ENCODE measurements at regions not wholly inside any gene's neighbourhood (a gene's known extent, or its start where the extent isn't known, plus 50 kb on each side); places are given as distances from the start of the nearest gene placed in this dataset.

GRCh38 chr18:38826247-38826646 lies 1260.6 kb upstream of the CELF4 start:
- TF ChIP-seq POLR2A (IDR thresholded peaks at IDR 0.05), result no peak
- TF ChIP-seq, protein P1, sequence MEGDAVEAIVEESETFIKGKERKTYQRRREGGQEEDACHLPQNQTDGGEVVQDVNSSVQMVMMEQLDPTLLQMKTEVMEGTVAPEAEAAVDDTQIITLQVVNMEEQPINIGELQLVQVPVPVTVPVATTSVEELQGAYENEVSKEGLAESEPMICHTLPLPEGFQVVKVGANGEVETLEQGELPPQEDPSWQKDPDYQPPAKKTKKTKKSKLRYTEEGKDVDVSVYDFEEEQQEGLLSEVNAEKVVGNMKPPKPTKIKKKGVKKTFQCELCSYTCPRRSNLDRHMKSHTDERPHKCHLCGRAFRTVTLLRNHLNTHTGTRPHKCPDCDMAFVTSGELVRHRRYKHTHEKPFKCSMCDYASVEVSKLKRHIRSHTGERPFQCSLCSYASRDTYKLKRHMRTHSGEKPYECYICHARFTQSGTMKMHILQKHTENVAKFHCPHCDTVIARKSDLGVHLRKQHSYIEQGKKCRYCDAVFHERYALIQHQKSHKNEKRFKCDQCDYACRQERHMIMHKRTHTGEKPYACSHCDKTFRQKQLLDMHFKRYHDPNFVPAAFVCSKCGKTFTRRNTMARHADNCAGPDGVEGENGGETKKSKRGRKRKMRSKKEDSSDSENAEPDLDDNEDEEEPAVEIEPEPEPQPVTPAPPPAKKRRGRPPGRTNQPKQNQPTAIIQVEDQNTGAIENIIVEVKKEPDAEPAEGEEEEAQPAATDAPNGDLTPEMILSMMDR (IDR thresholded peaks at IDR 0.05), result no peak
